ENCODE measurements at regions not wholly inside any gene's neighbourhood (a gene's known extent, or its start where the extent isn't known, plus 50 kb on each side); places are given as distances from the start of the nearest gene placed in this dataset.
A peak's percentile ranks its signal among the peaks of the same experiment; 100 is the strongest.

DNA sequence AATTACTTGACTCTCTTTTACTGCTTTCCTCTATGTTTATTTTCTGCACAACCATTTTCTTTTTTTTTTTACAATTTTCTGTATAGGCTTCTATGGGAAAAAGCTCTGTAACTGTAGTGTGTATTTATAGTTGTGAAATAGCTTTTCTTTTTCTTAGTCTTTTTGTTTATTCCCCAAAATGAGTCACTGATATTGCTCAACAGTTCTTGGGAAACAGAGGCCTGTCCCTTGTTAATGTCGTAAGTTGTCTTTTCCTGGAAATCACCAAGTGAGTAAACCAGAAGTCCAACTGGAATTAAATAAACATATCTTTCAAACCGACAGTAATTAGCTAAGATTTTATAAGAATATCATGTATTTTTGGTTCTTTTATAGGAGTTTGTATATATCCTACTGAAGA, 325.1 kb upstream of the PRR16 start (continued):
- peak; percentile 88 for TF ChIP-seq ARID5B (CRISPR knock-in tag; IDR thresholded peaks at IDR 0.05)
- peak; percentile 74; the same call in 1 of the 2 replicates for TF ChIP-seq ATF3 (CRISPR knock-in tag; IDR thresholded peaks at IDR 0.05)
- TF ChIP-seq LBX2 (CRISPR knock-in tag; IDR thresholded peaks at IDR 0.05; ENCODE audit: borderline replicate concordance), result no peak
- TF ChIP-seq CREB1 (IDR thresholded peaks at IDR 0.05), result peak; percentile 36; the same call in 1 of the 2 replicates
- peak; percentile 74 for TF ChIP-seq CREB1 (CRISPR knock-in tag; IDR thresholded peaks at IDR 0.05)
- TF ChIP-seq SOX5 (CRISPR knock-in tag; IDR thresholded peaks at IDR 0.05; ENCODE audit: borderline replicate concordance), result peak; percentile 82; the same call in 1 of the 2 replicates
- TF ChIP-seq SOX6 (IDR thresholded peaks at IDR 0.05), result no peak
- TF ChIP-seq SOX6 (CRISPR knock-in tag; IDR thresholded peaks at IDR 0.05), result peak; percentile 74
- TF ChIP-seq GATAD2A (CRISPR knock-in tag; IDR thresholded peaks at IDR 0.05), result peak; percentile 88
- peak; percentile 85 for TF ChIP-seq ZGPAT (CRISPR knock-in tag; IDR thresholded peaks at IDR 0.05)
- no peak for TF ChIP-seq PAWR (CRISPR knock-in tag; IDR thresholded peaks at IDR 0.05; ENCODE audit: borderline replicate concordance)
- no peak for TF ChIP-seq EZH2 (conservative IDR thresholded peaks at IDR 0.05; ENCODE audit: low read depth, low read length)
- TF ChIP-seq ZC3H4 (CRISPR knock-in tag; IDR thresholded peaks at IDR 0.05; ENCODE audit: borderline replicate concordance), result no peak
- TF ChIP-seq CEBPG (CRISPR knock-in tag; IDR thresholded peaks at IDR 0.05), result peak; percentile 90
- TF ChIP-seq IRX3 (CRISPR knock-in tag; IDR thresholded peaks at IDR 0.05; ENCODE audit: borderline replicate concordance, low read depth), result no peak
- TF ChIP-seq, protein P1, sequence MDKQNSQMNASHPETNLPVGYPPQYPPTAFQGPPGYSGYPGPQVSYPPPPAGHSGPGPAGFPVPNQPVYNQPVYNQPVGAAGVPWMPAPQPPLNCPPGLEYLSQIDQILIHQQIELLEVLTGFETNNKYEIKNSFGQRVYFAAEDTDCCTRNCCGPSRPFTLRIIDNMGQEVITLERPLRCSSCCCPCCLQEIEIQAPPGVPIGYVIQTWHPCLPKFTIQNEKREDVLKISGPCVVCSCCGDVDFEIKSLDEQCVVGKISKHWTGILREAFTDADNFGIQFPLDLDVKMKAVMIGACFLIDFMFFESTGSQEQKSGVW (CRISPR knock-in tag; IDR thresholded peaks at IDR 0.05; ENCODE audit: borderline replicate concordance), result no peak
- 0 out of 2 replicates have a peak, but pooled peaks have one; percentile 67 for TF ChIP-seq SMAD3 (CRISPR knock-in tag; IDR thresholded peaks at IDR 0.05)
- TF ChIP-seq, protein P2, sequence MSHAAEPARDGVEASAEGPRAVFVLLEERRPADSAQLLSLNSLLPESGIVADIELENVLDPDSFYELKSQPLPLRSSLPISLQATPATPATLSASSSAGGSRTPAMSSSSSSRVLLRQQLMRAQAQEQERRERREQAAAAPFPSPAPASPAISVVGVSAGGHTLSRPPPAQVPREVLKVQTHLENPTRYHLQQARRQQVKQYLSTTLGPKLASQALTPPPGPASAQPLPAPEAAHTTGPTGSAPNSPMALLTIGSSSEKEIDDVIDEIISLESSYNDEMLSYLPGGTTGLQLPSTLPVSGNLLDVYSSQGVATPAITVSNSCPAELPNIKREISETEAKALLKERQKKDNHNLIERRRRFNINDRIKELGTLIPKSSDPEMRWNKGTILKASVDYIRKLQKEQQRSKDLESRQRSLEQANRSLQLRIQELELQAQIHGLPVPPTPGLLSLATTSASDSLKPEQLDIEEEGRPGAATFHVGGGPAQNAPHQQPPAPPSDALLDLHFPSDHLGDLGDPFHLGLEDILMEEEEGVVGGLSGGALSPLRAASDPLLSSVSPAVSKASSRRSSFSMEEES (CRISPR knock-in tag; IDR thresholded peaks at IDR 0.05), result no peak
- TF ChIP-seq REXO4 (CRISPR knock-in tag; IDR thresholded peaks at IDR 0.05; ENCODE audit: borderline replicate concordance), result no peak
- no peak for TF ChIP-seq HHEX (CRISPR knock-in tag; IDR thresholded peaks at IDR 0.05)
- no peak for TF ChIP-seq ARID2 (CRISPR knock-in tag; IDR thresholded peaks at IDR 0.05; ENCODE audit: borderline replicate concordance)
- no peak for TF ChIP-seq GLI4 (CRISPR knock-in tag; IDR thresholded peaks at IDR 0.05; ENCODE audit: borderline replicate concordance)
- no peak for TF ChIP-seq MAFK (conservative IDR thresholded peaks at IDR 0.05 in 1 of 2, IDR thresholded peaks at IDR 0.05 in 1 of 2; ENCODE audit: low read length in 2 of 2)
- TF ChIP-seq KDM1A (CRISPR knock-in tag; IDR thresholded peaks at IDR 0.05), result peak; percentile 33; the same call in 1 of the 2 replicates
- no peak for TF ChIP-seq ARNT2 (CRISPR knock-in tag; IDR thresholded peaks at IDR 0.05; ENCODE audit: low read depth)

Measured in HepG2 (cell line).